Vagina (tissue), 2 donors: ENCODE measurements at regions not wholly inside any gene's neighbourhood (a gene's known extent, or its start where the extent isn't known, plus 50 kb on each side); places are given as distances from the start of the nearest gene placed in this dataset.

Experiments used
- CTCF ChIP-seq, 3 experiments: fragments of 450-650 bp in 2 of 3; fragments of 200-600 bp in 1 of 3; sonication (generic) in 1 of 3; IDR thresholded peaks; one replicate each; pipeline ENCODE4 v1.5.1; 2017 to 2019; ENCODE audit warnings: antibody characterized with exemption in 3 of 3, mild to moderate bottlenecking in 2 of 3, moderate library complexity in 2 of 3
- POLR2A ChIP-seq, 2 donors: fragments of 450-650 bp; IDR thresholded peaks; one replicate each; pipeline ENCODE4 v1.6.1; 2017; ENCODE audit warnings: antibody characterized with exemption in 2 of 2, mild to moderate bottlenecking in 2 of 2, moderate library complexity in 2 of 2
- POLR2AphosphoS5 ChIP-seq, 2 donors: sonication (generic); formaldehyde crosslinking; IDR thresholded peaks; one replicate each; pipeline ENCODE4 v1.9.0; 2017; ENCODE audit warnings: antibody characterized with exemption in 2 of 2, mild to moderate bottlenecking in 2 of 2, low read depth in 1 of 2; ENCODE audit not compliant: insufficient read depth in 1 of 2

- TF ChIP-seq POLR2A (IDR thresholded peaks at IDR 0.05) (no peak), POLR2AphosphoS5 (IDR thresholded peaks at IDR 0.05; ENCODE audit: insufficient read depth in 1 of 2, low read depth in 1 of 2) (no peak), CTCF (IDR thresholded peaks at IDR 0.05) (no peak)
Measured at GRCh38 chr6:134374491-134375219, 56.7 kb upstream of the SGK1 start.
